T-helper 2 cell treated with Interferon-gamma antibody and Interleukin-4, amounts not matched to agents 100 ng/mL and 5 ng/mL, for 36 hours (primary cell): ENCODE measurements at regions not wholly inside any gene's neighbourhood (a gene's known extent, or its start where the extent isn't known, plus 50 kb on each side); places are given as distances from the start of the nearest gene placed in this dataset.

Experiments used
- intact Hi-C: fragments of 100-400 bp; cut with micrococcal nuclease; formaldehyde crosslinking; loops from one replicate; pipeline ENCODE4 v1.15.1; 2023

DNA sequence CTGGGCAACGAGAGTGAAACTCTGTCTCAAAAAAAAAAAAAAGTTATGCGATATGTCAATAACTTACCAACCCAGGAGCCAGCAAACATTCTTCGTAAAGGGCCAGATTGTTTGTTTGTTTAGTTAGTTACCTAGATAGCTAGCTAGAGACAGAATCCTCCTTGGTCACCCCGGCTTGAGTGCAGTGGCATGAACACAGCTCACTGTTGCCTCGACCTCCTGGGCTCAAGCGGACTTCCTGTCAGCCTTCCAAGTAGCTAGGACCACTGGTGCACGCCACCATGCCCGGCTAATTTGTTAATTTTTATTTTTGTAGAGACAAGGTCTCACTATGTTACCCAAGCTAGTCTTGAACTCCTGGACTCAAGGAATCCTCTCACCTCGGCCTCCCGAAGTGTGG is 113.0 kb downstream of the LITAF start:
- intact Hi-C loops, result no loop called here

DNA sequence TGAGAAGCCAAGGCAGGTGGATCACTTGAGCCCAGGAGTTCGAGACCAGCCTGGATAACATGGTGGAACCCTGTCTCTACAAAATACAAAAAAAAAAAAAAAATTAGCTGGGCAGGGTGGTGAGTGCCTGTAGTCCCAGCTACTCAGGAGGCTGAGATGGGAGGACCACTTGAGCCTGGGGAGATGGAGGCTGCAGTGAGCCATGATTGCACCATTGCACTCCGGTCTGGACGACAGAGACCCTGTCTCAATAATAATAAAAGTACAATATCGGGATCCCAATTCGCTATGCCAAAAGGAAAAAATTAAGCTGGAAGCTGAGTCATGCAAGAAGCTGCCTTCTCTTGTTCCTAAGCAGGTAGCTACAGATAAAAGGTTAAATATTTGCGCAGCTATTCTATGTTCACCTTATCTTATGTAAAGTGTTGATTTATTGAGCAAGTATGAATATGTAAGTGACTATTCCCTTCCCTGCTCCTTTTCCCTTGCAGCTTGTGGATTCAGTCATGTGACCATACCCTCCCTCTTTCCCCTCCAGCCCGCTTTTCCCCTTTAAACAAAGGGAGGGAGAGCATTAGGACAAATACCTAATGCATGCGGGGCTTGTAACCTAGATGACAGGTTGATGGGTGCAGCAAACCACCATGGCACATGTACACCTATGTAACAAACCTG is 112.0 kb downstream of the LITAF start:
- intact Hi-C loops, result no loop called here

DNA sequence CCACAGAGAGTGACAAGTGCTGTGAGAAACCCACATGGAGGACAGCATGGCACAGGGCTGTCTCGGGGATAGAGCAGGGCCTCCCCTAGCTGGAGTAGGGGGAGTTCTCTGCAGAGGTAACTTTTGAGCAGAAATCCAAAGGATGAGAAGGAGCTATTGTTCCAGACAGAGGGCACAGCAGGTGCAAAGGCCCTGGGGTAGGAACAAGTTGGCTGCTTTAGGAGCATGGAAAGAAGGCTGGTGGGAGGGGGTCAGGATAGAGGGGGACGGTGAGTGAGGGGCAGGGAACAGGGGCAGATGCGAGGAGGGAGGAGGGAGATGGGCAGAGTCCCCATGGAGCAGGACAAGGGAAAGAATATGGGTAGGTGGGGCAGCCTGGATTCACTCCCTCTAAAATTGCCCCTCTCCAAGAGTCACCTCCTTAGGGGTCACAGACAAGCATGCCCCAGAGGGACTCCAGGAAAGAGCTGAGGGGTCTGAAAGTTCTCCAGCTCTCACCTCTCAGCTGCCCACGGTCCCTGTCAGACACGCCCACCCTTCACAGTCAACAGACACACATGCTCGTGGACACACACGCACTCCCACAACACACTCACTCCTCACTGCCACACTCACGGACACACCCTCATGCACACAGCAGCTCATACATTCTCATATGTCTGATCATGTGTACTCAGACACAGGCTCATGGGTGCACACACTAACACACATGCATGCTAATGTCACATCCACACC is 110.7 kb downstream of the LITAF start:
- intact Hi-C loops, result no loop called here

DNA sequence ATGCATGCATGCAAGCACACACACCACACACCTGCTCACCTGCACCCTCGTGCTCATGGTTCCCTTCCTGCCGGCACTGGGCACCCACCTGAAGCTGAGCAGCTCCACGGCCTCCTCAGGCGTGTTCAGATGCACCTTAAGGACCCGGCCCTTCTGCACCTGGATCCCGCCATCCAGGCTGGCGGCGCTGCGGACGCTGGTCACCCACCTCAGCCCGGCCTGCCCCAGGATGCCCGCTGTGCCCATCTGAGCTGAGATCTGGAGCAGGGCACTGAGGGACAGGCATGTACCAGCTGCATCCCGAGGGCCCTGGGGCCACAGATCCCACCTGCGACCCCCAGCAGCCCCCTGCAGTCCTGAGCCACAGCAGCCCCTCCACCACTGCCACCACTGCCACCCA is 110.0 kb downstream of the LITAF start:
- intact Hi-C loops, result no loop called here

DNA sequence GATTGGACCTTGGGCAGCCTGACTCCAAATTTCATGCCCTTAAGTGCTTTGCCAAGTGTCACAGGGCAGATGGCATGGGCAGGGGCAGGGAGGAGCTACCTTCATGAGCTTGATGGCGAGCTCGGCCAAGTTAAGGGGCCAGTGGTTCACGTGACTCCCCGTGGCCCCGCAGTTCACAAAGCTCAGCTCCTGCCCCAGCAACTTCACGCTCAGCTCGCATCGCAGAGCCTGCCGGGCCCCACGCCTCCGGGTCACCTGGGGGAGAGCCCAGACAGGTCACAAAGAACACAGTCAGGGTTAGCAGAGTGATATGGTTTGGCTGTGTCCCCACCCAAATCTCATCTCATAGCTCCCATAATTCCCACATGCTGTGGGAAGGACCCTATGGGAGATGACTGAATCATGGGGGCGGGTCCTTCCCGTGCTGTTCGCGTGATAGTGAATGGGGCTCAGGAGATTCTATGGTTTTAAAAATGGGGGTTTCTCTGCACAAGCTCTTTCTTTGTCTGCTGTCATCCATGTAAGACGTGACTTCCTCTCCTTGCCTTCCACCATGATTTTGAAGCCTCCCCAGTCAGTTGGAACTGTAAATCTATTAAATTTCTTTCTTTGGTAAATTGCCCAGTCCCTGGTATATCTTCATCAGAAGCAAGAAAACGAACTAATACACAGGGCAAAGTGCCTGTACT is 108.1 kb downstream of the LITAF start:
- intact Hi-C loops, result no loop called here

DNA sequence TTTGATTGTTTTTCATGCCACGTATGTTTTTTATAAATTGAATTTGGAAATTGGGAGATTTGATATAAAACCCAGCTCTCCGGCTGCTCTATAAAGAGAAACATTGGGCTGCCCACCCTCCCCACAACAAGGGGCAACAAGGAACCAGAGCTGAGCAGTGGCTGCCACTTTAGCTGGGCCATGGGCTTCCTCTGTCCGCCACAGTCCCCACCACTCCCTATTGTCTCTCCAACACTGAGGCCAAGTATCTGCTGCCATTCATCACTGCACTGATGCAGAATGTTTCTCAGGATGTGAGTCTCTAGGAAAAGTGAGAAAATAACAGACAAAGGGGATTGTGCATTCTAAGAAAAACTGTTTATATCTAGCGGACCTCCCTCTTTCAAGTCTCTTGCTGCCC is 106.8 kb downstream of the LITAF start:
- intact Hi-C loops, result no loop called here

DNA sequence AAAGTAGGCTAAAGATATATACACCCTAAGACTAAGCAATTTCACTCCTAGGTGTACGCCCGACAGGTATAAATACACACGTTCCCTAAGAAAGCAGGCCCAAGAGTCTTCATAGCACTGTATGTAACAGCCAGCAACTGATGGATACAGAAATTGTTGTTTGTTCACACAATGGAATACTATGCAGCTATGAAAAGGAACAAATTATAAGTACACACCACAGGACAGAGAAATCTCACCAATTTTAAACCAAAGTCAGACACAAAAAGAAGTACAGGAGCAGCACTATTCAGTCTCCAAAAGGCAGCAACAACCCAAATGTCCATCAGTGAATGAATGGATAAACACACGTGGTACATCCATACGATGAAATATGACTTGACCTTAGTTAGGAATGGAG is 106.1 kb downstream of the LITAF start:
- intact Hi-C loops, result no loop called here

DNA sequence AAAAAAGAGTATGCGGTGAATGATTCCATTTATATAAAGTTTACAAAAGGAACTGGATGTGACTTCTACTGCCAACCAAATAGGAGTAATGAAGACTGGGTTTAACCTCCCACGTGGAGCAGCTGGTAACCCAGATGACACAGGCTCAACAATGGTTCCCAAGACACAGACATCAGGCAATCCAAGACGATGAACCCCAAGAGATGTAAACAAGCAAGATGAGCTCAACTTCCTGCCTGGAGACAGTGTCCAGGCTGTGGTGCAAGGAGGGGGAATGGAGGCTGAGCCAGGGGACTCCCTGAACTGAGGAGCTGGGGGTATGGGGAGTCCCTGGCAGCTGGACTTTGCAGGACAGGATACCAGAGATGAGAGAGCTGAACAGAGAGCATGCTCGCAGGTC is 104.7 kb downstream of the LITAF start:
- intact Hi-C loops, result no loop called here

DNA sequence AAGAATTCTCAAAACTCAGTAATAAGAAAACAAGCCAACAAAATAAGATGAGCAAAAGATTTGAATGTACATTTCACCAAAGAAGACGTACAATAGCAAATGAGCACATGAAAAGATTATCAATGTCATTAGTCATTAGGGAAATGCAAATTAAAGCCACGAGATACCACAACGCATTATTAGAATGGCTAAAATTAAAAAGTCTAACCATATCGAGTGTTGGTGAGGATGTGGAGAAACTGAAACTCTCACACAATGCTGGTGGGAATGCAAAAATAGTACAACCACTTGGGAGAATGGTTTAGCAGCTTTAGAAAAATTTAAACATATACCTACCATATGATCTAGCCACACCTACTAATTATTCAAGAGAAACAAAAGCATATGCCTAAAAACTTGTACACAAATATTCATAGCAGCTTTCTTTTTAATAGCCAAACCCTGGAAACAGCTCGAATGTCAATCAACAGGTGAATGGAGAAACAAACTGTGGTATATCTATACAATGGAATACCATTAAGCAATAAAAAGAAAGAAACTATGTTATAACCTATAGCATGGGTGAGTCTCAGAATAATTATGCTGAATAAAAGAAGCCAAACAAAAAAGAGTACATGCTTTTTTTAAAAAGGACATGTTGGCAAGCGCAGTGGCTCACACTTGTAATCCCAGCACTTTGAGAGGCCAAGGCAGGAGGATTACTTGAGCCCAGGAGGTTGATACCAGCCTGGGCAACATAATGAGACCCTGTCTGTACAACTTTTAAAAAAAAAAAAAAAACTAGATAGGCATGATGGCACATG is 103.6 kb downstream of the LITAF start:
- intact Hi-C loops, result no loop called here

DNA sequence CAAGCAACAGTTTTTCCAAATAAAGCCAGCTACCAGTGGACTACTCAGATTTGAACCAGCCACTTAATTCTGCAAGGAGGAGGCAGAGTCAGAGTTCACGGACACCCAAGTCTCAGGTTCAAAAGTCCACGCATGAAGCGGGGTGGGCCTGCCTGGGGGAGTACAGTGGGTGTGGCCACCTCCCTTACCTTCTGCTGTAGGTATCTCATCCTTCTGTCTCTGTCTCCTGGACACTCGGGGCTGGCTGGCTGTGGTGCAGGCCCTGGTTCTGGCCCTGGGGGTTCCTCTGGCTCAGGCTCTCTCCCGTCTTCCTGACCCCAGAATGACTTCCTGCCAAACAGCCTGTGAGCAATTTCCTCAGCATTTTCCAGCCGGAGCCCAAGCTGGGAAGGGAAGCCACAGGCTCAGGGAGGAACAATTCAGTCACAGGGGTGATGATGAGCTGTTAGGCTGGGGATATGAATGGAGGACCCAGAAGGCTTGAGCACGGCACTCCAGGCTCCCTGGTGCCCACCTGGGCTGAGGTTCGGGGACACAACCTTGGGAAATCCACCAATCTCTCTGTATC is 101.9 kb downstream of the LITAF start:
- intact Hi-C loops, result no loop called here

DNA sequence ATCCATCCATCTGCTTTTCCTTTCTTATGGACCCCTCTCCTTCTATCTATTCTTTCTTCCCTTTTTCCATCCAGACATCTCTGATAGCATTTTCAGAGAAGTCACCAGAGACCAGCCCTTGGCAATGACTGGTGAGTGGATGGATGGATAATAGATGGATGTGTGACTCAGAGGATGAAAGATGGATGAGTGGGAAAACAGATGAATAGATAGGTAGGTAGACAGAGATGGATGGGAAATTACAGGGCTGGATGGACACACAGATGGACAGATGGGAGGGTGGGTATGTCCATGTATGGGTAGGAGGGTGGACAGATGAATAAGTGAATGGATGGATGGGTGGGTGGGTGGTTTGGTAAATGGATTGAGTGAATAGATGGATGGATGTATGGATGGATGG is 101.0 kb downstream of the LITAF start:
- intact Hi-C loops, result no loop called here

DNA sequence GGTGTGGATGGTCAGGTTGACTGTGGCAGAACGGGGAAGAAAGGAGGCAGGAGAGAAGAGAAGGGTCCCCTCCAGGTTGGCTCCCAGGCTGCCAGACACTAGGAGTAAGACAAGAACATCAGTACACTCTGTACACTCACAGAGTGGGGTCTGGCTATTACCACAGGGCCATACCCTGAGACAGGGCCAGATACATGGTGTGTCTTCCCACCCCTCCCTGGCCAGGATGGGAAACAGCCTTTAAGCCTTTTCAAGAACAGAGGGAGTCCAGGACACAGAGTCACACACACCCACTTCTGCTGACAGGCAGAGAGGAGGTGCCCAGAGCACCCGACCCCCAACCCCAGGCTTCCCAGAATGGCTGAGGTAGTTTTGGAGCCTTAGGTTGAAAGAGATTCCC is 99.4 kb downstream of the LITAF start:
- intact Hi-C loops, result no loop called here

DNA sequence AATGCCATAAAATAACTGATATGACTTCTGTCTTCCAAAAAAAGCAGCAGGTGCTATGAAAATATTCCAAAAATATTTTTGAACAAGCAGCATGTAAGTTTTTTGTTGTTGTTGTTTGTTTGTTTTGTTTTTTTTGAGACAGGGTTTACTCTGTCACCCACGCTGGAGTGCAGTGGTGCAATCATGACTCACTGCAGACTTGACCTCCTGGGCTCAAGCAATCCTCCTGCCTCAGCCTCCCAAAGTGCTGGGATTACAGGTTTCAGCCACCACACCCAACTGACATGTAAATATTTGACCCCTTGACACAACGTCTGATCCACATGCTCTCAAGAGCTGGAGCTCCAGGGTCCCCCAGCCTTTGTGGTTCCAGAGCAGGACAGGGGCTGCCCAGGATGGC is 98.4 kb downstream of the LITAF start:
- intact Hi-C loops, result no loop called here

DNA sequence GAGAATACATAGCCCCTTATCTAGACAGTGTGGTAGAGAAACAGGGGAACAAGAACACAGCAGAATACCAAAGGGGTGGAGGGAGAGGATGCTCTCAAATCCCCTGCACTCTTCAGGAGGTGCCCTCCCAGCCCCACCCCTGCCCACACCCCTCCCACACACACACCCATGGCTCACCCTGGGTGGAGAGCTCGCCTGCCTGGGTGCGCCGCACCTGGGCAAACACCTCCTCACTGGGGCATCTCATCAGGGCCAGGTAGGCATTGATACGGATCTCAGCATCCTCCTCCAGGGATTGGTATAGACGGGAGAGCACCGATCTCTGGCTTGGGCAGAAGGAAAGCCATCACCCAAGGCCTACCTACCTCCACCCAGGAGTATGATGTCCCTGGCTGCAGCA is 95.2 kb downstream of the LITAF start:
- intact Hi-C loops, result no loop called here

DNA sequence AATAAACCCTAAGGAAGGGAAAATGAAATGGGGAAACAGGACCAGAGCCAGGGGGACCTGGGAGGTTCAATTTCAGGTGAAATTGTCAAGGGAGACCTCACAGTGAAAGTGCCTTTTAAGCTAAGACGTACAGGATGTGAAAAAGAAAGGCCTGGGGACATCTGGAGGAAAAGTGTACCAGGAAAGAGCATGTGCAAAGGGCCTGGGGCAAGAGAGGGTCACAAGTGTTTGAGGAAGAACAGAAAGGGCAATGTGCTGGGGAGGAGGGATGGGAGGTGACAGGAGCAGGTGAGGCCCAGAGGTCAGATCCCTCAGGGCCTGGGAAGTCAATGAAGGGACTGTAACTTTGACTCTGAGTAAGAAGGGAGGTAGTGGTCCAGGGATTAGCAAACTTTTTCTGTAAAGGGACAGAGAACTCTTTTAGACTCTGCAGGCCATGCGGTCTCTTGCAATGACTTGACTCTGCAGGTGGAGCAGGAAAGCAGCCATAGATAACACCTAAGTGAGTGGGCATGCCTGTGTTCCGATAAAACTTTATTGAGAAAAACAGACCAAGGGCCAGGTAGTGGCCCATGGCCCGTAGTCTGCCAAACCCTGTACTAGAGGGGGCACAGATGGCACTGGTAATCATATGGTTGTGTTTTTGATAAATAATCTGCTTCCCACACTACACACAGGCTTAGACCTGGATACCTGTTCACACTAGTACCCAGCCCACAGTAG is 93.8 kb downstream of the LITAF start:
- intact Hi-C loops, result no loop called here

DNA sequence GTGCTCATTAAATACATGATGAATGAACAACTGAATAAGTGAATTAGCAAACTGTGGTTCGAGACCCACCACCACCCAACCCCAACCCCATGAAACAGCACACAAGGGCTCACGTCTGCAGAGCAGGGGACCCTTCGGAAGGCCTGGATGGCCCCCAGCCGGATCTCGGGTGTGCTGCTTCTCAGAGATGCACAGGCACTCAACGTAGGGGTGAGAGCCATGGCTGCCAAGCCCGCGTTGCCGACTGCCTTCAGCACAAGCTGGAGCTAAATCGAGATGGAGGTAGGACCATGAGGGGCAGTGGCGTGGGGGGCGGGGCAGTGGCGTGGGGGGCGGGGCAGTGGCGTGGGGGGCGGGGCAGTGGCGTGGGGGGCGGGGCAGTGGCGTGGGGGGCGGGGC is 93.2 kb downstream of the LITAF start:
- intact Hi-C loops, result no loop called here

DNA sequence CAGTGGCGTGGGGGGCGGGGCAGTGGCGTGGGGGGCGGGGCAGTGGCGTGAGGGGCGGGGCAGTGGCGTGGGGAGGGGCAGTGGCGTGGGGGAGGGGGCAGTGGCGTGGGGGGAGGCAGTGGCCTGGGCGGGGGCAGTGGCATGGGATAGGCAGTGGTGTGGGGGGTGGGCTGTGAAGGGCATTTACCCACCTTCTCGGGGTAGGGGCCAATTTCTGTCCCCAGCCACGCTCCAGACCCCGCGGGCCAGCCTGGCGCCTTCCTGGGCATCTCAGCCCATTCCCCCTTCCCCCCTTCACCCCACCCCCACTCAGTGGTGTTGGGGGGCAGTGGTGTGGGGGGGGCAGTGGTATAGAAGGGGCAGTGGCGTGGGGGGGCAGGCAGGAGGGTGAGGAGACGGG is 92.7 kb downstream of the LITAF start:
- intact Hi-C loops, result no loop called here

DNA sequence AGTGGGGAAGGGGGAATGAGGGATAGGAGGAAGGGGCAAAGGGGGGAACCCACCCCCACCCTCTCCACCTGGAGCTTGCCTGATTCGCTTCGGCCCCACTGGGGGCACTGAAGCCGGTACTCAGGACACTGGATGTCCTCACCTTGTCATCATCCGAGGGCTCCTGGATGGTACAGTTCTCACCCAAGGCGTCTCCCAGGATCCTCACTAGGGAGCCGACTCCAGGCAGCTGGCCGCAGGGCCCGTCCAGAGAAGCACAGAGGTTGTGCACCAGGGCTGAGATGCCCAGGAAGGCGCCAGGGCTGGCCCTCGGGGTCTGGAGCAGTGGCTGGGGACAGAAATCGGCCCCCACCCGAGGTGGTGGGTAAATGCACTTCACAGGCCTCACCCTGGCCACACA is 92.3 kb downstream of the LITAF start:
- intact Hi-C loops, result no loop called here

DNA sequence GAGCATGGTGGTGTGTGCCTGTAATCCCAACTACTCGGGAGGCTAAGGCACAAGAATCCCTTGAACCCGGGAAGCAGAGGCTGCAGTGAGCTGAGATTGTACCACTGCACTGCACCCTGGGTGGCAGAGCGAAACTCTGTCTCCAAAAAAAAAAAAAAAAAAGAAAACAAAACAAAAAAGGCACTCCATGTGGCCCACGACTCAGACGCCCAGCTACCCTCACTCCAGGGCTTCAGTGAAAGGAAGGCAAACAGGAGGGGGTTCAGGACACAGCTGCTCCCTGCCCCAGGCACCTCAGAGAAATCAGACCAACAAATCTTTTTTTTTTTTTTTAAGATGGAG is 91.7 kb downstream of the LITAF start:
- intact Hi-C loops, result no loop called here
